ENCODE measurements at regions not wholly inside any gene's neighbourhood (a gene's known extent, or its start where the extent isn't known, plus 50 kb on each side); places are given as distances from the start of the nearest gene placed in this dataset.
A peak's percentile ranks its signal among the peaks of the same experiment; 100 is the strongest.
"Not testable (repeated sequence)": the region's sequence is repeated elsewhere in the genome, so short reads cannot be mapped to it uniquely, and the experiment has no call there.

DNA sequence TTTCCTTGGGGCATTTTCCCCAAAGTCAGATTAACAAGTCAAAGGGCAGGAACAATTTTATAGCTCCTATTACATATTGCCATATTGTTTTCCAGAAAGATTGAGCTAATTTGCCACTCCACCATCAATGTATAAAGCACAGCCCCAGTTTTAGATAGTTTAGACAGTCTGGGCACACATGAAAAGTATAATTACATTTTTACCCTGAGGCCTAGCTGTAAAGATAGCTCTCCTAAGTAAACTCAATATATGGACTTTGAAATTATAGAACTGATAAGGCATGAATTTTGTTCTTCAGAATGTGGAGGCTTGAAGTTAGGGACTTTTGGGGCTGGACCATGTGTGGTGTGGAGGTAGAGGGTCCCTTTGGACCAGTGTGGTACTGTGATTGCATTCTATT, 166.0 kb downstream of the FHIP1A start:
- ATAC-seq (no peak), DNase-seq (no peak)
- H3K4me3 Mint-ChIP-seq, result no peak overlapping the region
- H3K27ac Mint-ChIP-seq, result no peak overlapping the region
- no peaks in the 10 kb centered on the region for H3K36me3 Mint-ChIP-seq (ENCODE audit: low read depth)
- H3K4me1 Mint-ChIP-seq, result no peaks in the 10 kb centered on the region
- peaks cover 12% of the 10 kb centered on the region for H3K27me3 Mint-ChIP-seq
- no peaks in the 10 kb centered on the region for H3K9me3 ChIP-seq (ENCODE audit: control insufficient read depth, low read length, poor library complexity, severe bottlenecking)

DNA sequence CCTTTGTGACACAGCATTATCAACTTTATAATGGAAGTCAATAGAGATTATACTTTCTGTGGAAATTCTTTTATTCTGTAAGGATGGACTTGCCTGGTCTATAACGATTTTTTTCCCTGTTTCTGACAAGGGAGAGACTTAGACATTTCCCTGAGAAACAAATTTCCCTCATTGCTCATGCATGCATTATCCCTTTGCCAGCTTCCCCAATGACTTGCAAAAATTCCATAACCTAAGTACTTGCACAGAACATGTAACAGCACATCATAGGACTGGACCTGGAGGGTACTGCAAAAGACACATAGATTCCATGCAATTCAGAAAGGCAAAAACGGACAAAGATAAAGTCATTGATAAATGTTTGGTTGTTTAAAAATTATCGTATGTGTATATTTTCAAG, 166.7 kb downstream of the FHIP1A start:
- H3K36me3 Mint-ChIP-seq (ENCODE audit: low read depth), result no peaks in the 10 kb centered on the region
- no peak for ATAC-seq

DNA sequence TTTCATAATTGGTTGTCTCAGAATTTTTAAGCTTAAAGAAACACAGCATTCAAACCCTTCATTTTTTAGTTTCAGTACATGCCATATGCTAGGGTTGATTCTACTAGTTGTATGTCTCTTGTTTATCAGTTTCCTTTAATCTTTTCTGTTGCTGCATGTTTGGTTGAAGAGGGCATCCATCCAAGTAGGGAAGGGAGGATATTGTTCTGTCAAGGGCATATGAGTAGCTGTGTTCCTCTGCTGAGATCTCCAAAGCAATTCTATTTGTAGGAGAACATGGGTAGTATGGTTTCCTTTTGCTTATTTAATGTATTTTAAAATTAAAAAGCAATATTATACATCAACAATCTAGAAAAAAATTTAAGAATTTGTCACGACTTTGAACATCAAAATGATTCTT, 167.7 kb downstream of the FHIP1A start:
- H3K36me3 Mint-ChIP-seq (ENCODE audit: low read depth), result no peaks in the 10 kb centered on the region
- no peak overlapping the region for H3K4me3 Mint-ChIP-seq
- ATAC-seq (no peak), DNase-seq (no peak)
- no peak overlapping the region for H3K27ac Mint-ChIP-seq
- peaks cover 6% of the 10 kb centered on the region for H3K27me3 Mint-ChIP-seq
- no peaks in the 10 kb centered on the region for H3K9me3 ChIP-seq (ENCODE audit: control insufficient read depth, low read length, poor library complexity, severe bottlenecking)
- no peaks in the 10 kb centered on the region for H3K4me1 Mint-ChIP-seq

More for the DNA sequence above, 166.7 kb downstream of the FHIP1A start:
- Mint-ChIP-seq H3K27me3 (peaks cover 6% of the 10 kb centered on the region), H3K4me3 (no peak overlapping the region), H3K27ac (no peak overlapping the region), H3K4me1 (no peaks in the 10 kb centered on the region)
- DNase-seq, result no peak
- no peaks in the 10 kb centered on the region for H3K9me3 ChIP-seq (ENCODE audit: control insufficient read depth, low read length, poor library complexity, severe bottlenecking)

DNA sequence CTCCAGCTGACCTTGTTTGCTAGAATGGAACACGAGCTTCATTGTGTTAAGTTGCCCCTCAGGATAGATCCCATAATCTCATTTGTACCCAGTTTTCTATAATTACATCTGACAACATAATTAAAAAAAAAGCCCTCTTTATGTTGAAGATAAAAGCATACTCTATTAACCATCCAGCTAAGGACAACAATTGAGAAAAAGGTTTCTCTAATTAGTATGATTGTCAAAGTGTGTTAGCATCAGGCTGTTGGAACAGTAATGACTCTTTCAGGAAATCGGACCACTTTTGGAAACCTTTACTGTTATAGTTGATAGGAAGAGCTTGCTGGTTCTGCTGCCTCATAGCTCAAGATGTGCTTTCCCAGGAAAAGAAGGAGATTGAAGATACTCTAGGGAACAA, 172.6 kb downstream of the FHIP1A start:
- no peaks in the 10 kb centered on the region for H3K4me1 Mint-ChIP-seq
- no peak overlapping the region for H3K27ac Mint-ChIP-seq

DNA sequence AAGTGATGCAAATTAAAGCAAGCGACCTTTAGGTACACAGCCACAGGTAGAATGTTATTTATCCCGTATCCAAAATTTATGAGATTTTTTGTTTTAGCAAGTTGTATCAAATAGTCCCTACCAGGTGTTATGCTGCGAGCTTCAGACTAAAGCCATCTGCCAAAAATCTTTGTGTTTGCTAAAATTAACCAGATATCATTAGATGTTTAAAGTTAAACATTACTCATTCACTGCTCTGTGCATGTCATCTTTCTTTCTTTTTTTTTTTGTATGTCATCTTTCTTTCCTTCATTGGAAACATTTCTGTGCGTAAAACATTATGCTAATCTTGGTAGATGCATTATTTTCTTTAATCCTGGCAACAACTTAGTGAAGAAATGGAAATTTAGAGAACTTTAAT, 173.1 kb downstream of the FHIP1A start:
- no peak overlapping the region for H3K4me3 Mint-ChIP-seq

More for the DNA sequence above, 172.6 kb downstream of the FHIP1A start:
- H3K9me3 ChIP-seq (ENCODE audit: control insufficient read depth, low read length, poor library complexity, severe bottlenecking), result no peaks in the 10 kb centered on the region
- DNase-seq (no peak), ATAC-seq (no peak)
- no peaks in the 10 kb centered on the region for H3K36me3 Mint-ChIP-seq (ENCODE audit: low read depth)
- peaks cover 14% of the 10 kb centered on the region for H3K27me3 Mint-ChIP-seq
- no peak overlapping the region for H3K4me3 Mint-ChIP-seq

DNA sequence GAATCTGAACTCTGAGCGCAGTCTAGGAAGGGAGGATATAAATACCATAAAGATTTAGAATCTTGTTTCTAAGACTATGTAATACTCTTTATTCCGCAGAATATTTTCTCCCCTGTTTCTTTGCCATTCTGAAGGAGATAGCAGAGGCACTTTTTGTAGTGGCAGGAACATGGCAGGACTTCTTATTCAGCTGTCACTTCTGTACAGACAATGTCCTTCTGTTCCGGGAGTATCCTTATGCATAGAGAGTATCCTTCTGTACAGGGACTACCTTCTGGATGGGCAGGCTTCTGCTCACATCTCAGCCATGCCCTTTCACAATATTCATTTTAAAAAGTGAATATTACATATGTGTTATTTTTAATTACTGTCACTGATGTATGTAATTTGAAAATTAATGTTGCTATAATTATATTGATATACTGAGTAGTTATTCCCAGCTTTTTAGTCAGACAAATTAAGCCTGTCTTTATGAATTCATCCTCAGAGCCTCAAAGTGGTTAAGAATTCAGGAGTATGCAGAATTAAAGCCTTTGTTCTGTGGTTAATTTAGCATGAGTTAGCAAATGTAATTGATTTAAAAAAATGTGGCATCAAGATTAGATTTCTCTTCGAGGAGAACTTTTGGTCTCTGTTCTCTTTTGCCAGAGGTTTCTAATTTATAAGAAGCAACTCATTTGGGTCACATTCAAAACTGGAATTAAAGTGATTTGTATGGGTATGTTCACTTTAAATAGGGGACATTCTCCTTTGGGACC, 174.4 kb downstream of the FHIP1A start:
- Mint-ChIP-seq H3K27ac (no peak overlapping the region), H3K4me1 (no peaks in the 10 kb centered on the region), H3K4me3 (no peak overlapping the region), H3K36me3 (ENCODE audit: low read depth) (no peaks in the 10 kb centered on the region), H3K27me3 (peaks cover 14% of the 10 kb centered on the region)
- H3K9me3 ChIP-seq (ENCODE audit: control insufficient read depth, low read length, poor library complexity, severe bottlenecking), result no peaks in the 10 kb centered on the region
- no peak for DNase-seq
- no peak for ATAC-seq

More for the DNA sequence above, 173.1 kb downstream of the FHIP1A start:
- H3K27ac Mint-ChIP-seq, result no peak overlapping the region
- H3K4me1 Mint-ChIP-seq, result no peaks in the 10 kb centered on the region
- no peaks in the 10 kb centered on the region for H3K9me3 ChIP-seq (ENCODE audit: control insufficient read depth, low read length, poor library complexity, severe bottlenecking)
- peaks cover 14% of the 10 kb centered on the region for H3K27me3 Mint-ChIP-seq
- H3K36me3 Mint-ChIP-seq (ENCODE audit: low read depth), result no peaks in the 10 kb centered on the region
- ATAC-seq (no peak), DNase-seq (no peak)

DNA sequence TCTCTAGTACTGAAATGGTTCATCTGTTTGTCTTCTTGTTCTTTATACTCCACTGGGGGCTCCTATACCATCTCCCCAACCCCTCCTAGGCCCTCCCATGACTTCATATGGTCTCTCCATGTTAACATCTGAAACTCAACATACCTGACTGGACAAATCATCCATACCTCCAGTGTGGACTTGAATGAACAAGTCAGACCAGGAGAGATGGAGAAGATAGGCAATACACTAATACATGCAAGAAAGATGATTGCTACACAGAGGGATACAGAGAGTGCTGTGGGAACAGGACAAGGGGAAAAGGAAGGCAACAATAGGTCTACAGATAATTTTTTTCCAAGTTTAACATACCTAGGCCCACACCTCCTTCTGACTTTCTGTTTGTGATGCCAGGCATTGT, 175.1 kb downstream of the FHIP1A start:
- DNase-seq (no peak), ATAC-seq (no peak)
- no peak overlapping the region for H3K27ac Mint-ChIP-seq
- H3K27me3 Mint-ChIP-seq, result peaks cover 18% of the 10 kb centered on the region
- H3K4me3 Mint-ChIP-seq, result no peak overlapping the region
- no peaks in the 10 kb centered on the region for H3K36me3 Mint-ChIP-seq (ENCODE audit: low read depth)
- no peaks in the 10 kb centered on the region for H3K9me3 ChIP-seq (ENCODE audit: control insufficient read depth, low read length, poor library complexity, severe bottlenecking)
- H3K4me1 Mint-ChIP-seq, result no peaks in the 10 kb centered on the region

DNA sequence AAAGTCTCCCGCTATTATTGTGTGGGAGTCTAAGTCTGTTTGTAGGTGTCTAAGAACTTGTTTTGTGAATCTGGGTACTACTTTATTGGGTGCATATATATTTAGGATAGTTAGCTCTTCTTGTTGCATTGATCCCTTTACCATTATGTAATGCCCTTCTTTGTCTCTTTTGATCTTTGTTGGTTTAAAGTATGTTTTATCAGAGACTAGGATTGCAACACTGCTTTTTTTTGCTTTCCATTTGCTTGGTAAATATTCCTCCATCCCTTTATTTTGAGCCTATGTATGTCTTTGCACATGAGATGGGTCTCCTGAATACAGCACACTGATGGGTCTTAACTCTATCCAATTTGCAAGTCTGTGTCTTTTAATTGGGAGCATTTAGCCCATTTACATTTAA, 165.2 kb downstream of the GATB start:
- not testable (repeated sequence) for H3K36me3 Mint-ChIP-seq (ENCODE audit: low read depth); H3K27ac Mint-ChIP-seq; ATAC-seq; H3K27me3 Mint-ChIP-seq; H3K4me1 Mint-ChIP-seq; H3K4me3 Mint-ChIP-seq; H3K9me3 ChIP-seq (ENCODE audit: control insufficient read depth, low read length, poor library complexity, severe bottlenecking); DNase-seq

DNA sequence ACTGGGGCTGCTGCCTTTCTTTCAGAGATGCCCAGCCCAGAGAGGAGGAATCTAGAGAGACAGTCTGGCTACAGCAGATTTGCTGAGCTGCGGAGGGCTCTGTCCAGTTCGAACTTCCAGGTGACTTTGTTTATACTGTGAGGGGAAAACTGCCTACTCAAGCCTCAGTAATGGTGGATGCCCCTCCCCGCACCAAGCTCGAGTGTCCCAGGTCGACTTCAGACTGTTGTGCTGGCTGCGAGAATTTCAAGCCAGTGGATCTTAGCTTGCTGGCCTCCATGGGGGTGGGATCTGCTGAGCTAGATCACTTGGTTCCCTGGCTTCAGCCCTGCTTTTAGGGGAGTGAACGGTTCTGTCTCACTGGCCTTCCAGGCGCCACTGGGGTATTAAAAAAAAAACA, 163.1 kb downstream of the GATB start:
- ATAC-seq; DNase-seq; H3K4me3 Mint-ChIP-seq; H3K9me3 ChIP-seq (ENCODE audit: control insufficient read depth, low read length, poor library complexity, severe bottlenecking); H3K27ac Mint-ChIP-seq; H3K36me3 Mint-ChIP-seq (ENCODE audit: low read depth); H3K4me1 Mint-ChIP-seq: not testable (repeated sequence)
- peaks cover 12% of the 10 kb centered on the region for H3K27me3 Mint-ChIP-seq

DNA sequence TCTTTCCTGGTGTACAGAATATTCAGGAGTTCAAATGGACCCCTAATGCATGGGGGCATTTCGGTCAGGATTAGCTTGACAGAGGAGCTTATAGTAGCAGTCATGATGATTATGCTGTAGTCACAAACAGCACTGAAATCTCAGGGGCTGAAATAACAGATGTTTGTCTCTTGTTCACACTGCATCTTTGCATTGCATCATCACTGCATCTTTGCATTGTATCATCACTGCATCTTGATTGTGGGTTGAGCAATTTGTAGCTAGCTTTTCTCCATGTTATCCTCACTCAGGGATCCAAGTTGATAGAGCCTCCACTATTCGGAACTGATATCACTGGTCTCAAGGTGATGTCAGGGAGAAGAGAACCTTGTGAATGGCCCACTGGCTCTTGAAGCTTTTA, 160.9 kb downstream of the GATB start:
- DNase-seq, result no peak
- H3K9me3 ChIP-seq (ENCODE audit: control insufficient read depth, low read length, poor library complexity, severe bottlenecking), result no peaks in the 10 kb centered on the region
- peaks cover 8% of the 10 kb centered on the region for H3K36me3 Mint-ChIP-seq (ENCODE audit: low read depth)
- no peak overlapping the region for H3K27ac Mint-ChIP-seq
- no peak overlapping the region for H3K4me3 Mint-ChIP-seq
- no peak for ATAC-seq
- peaks cover 10% of the 10 kb centered on the region for H3K4me1 Mint-ChIP-seq
- H3K27me3 Mint-ChIP-seq, result peaks cover 23% of the 10 kb centered on the region

DNA sequence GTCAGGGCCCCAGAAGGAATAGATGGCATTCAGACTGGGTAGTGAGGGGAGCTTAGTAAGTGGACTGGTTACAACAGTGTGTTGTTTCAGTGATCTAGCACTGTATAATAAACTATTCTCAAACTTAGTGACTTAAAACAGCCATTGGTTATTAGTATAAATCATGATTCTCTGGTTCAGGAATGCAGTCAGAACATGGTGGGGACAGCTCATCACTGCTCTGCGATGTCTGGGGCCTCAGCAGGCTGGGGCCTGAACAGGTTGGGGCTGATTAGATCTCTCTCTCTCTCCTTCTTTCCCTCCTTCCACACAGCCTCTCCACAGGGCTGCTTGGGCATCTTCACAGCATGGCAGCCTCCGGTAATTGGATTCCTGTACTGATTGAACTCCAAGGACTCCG, 160.4 kb downstream of the GATB start:
- H3K9me3 ChIP-seq (ENCODE audit: control insufficient read depth, low read length, poor library complexity, severe bottlenecking), result no peaks in the 10 kb centered on the region
- no peak for ATAC-seq
- no peak for DNase-seq
- Mint-ChIP-seq H3K27me3 (peaks cover 23% of the 10 kb centered on the region), H3K4me1 (peaks cover 13% of the 10 kb centered on the region), H3K36me3 (ENCODE audit: low read depth) (peaks cover 8% of the 10 kb centered on the region), H3K27ac (no peak overlapping the region), H3K4me3 (no peak overlapping the region)

DNA sequence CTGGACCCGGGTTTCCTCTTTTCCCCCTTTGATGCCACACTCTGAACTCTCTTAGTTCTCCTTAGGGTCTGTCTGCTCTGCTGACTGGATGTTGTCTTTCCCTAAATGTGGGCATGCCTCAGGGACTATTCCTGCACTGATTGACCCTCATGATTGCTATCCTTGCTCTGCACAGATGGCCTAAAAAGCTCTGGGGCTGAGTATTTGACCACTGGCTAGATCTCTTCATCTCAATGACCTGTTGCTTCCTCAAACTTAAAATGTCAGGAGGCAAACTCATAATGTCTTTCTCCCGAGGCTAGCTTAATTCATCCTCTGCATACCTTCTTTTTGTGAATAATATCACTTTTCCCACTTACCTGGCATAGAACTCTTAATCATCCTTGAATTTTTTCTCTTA, 157.4 kb downstream of the GATB start:
- Mint-ChIP-seq H3K4me3 (no peak overlapping the region), H3K27ac (no peak overlapping the region), H3K4me1 (peaks cover 13% of the 10 kb centered on the region), H3K36me3 (ENCODE audit: low read depth) (peaks cover 8% of the 10 kb centered on the region), H3K27me3 (peaks cover 23% of the 10 kb centered on the region)
- DNase-seq, result no peak
- ATAC-seq, result no peak
- no peaks in the 10 kb centered on the region for H3K9me3 ChIP-seq (ENCODE audit: control insufficient read depth, low read length, poor library complexity, severe bottlenecking)

DNA sequence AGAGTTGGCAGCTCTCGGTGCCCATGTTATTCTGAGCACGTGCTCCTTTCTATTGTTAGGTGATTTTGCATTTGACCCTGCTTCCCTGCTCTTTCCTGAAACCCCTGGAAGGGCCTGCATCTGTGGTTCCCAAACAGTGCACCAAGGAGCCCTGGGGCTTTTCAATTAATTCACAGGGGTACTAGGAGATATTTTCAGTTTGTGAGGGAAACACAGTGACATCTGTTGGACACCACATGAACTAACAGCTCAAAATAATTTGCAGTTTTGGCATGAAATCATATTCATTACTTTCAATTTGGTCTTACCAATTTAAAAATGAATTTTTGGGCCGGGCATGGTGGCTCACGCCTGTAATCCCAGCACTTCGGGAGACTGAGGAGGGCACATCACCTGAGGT, 156.6 kb downstream of the GATB start:
- no peak overlapping the region for H3K4me3 Mint-ChIP-seq
- peaks cover 8% of the 10 kb centered on the region for H3K36me3 Mint-ChIP-seq (ENCODE audit: low read depth)
- H3K9me3 ChIP-seq (ENCODE audit: control insufficient read depth, low read length, poor library complexity, severe bottlenecking), result no peaks in the 10 kb centered on the region
- DNase-seq (no peak), ATAC-seq (no peak)
- H3K4me1 Mint-ChIP-seq, result peaks cover 13% of the 10 kb centered on the region
- no peak overlapping the region for H3K27ac Mint-ChIP-seq
- peaks cover 23% of the 10 kb centered on the region for H3K27me3 Mint-ChIP-seq

DNA sequence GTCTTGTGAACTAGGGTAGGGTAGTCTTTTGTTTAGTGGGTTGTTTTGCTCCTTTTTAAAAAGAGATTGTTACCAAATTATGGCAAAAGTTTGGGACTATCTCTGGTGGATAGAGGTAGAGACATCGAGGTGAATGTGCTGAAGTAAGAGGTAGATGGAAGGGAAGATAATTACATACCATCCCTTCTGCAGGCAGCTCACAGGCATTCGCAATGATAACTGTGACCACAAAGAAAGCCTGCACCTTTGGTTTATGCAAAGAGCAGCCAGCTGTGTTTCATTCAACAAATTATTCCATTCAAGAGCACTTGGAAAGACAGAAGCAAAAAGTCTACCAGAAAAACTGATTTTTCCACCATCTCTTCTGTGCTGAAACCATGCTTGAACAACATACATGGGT, 155.6 kb downstream of the GATB start:
- H3K27ac Mint-ChIP-seq, result peak overlapping the region; percentile 65
- no peak overlapping the region for H3K4me3 Mint-ChIP-seq

More for the DNA sequence above, 155.6 kb downstream of the GATB start:
- Mint-ChIP-seq H3K27me3 (peaks cover 27% of the 10 kb centered on the region), H3K36me3 (ENCODE audit: low read depth) (peaks cover 8% of the 10 kb centered on the region), H3K4me1 (peaks cover 13% of the 10 kb centered on the region)
- DNase-seq (no peak), ATAC-seq (no peak)
- no peaks in the 10 kb centered on the region for H3K9me3 ChIP-seq (ENCODE audit: control insufficient read depth, low read length, poor library complexity, severe bottlenecking)

Measured in T-helper 17 cell (primary cell).